NCI-H2081 treated with DMSO at 0.1 percent for 48 hours (cell line): ENCODE measurements at regions not wholly inside any gene's neighbourhood (a gene's known extent, or its start where the extent isn't known, plus 50 kb on each side); places are given as distances from the start of the nearest gene placed in this dataset.

ENCODE experiments used
- DNase-seq: peaks from one replicate; lab custom pipeline; 2025; lab: John Stamatoyannopoulos, UW

DNA sequence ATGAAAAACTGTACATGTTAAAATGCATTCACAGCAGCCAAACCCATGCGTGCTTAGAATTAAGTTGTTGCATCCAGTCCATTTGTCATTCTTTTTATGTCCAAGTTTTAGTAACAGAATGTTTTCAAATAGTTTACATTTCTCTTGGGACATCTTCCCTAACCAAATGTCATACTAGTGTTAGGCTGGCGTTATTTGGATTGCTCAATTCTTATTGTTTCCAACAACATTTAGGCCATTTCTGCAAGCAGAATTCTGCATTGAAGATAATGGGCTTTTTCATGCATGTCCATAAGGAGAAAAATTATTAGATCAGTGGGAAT lies 203.0 kb downstream of the HIBADH start:
- no peak for DNase-seq

DNA sequence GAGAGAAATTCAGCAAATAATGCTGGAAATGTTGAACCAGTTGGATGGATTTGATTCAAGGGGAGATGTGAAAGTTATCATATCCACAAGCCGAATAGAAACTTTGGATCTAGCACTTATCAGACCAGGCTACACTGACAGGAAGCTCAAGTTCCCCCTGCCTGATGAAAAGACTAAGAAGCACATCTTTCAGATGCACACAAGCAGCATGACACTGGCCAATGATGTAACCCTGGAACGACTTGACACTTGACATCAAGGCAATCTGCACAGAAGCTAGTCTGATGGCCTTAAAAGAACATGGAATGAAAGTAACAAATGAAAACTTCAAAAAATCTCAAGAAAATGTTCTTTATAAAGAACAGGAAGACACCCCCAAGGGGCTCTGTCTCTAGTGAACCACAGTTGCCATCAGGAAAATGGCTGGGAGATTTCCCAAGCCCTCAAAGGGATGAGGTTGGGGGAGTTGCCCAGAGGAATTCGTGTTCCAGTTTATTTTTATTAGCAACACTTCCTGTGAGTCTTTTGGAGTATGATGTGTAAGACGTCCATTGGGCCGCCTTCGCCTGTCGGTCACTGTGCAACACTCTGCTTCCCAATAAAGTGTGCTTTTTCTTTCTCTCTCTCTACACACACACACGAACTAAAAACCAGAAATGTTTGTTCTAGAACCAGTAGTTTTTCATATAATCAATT lies 200.0 kb downstream of the HIBADH start:
- no peak for DNase-seq

DNA sequence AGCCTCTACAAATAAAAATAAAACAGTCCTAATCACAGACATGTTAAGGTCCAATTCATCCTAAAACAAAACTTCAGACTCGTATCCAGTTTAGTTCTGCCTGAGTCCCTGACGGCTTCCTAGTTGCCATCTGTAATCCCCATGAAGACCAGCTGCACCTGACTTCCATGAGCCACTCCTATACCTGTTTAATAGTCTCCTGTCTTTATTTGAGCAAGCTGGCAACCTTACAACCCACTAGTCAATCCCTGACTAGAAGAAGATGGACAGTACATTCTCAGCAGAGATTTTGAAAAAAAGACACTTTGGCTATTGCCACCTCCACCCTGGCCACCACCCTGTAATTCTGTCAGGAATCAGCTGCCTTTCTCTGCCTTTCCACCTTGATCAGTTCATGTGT lies 197.7 kb downstream of the HIBADH start:
- no peak for DNase-seq

DNA sequence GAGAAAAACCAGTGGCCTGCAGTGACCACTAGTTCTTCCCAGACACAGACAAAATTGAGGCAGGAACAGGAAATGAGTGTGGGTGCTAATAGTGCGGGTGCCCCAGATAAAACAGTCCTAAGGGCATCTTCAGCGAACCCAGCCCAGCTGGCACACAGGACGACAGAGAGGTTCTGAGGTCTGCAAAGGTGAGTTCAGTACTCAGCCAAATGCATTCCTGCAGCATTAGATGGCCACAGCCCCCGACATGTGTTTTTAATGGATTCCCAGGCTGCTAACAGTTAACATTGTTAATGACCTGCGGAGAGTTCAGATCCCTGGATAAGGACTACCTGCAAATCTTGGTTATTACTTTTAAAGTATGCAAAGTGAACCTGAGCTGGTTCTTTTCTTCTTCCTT lies 196.0 kb downstream of the HIBADH start:
- DNase-seq: no peak

DNA sequence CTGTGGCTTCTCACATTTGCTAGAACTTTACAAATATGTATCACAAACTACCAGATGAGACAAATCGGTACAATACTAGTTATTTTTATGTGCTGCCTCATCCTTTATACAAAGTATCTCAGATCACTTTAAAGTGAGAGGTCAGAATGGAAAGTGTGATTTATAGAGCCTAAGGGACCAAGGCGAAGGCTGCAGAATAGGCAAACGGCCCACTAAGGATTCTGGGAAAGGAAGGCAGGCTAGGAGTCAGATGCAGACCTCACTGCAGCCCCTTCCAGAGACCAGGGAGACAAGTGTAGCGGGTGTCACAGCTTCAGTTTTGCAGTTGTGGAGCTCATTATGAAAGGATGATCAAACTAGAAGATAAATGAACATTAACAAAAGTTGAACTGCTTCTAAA lies 190.6 kb downstream of the HIBADH start:
- no peak for DNase-seq
